HEK293 (cell line): ENCODE measurements at regions not wholly inside any gene's neighbourhood (a gene's known extent, or its start where the extent isn't known, plus 50 kb on each side); places are given as distances from the start of the nearest gene placed in this dataset.
"Not testable (repeated sequence)": the region's sequence is repeated elsewhere in the genome, so short reads cannot be mapped to it uniquely, and the experiment has no call there.

ENCODE experiments used
- CTCF ChIA-PET: fragments of 350-600 bp; formaldehyde crosslinking; extraction: SDS; loops from one replicate; lab custom pipeline; 2021; ENCODE audit warnings: antibody characterized with exemption; lab: Yijun Ruan, JAX
- POLR2A ChIA-PET: fragments of 300-600 bp; formaldehyde crosslinking; extraction: SDS; loops from one replicate; lab custom pipeline; 2020; ENCODE audit warnings: antibody characterized with exemption, inconsistent platforms; lab: Yijun Ruan, JAX
- H3K27ac ChIP-seq: fragments of 200-500 bp; sonication (Bioruptor generic); 2 replicates; pipeline ENCODE4 v1.5.1; 2014; ENCODE audit warnings: low read depth, low read length, control low read depth, inconsistent platforms; ENCODE audit errors: extremely low read depth
- H3K36me3 ChIP-seq, 2 experiments: fragments of 200-500 bp in 1 of 2; sonication (Bioruptor generic) in 1 of 2; 1 replicate in 1 of 2; 2 replicates in 1 of 2; pipeline ENCODE4 v1.5.1; 2014 to 2017; ENCODE audit warnings: inconsistent platforms in 2 of 2, low read length in 2 of 2; ENCODE audit not compliant: control insufficient read depth in 2 of 2, insufficient read depth in 1 of 2
- H3K4me1 ChIP-seq: fragments of 200-500 bp; sonication (Bioruptor generic); 2 replicates; pipeline ENCODE4 v1.5.1; 2014; ENCODE audit warnings: mild to moderate bottlenecking, low read length, inconsistent platforms; ENCODE audit not compliant: control insufficient read depth, insufficient read depth
- H3K4me3 ChIP-seq: 2 replicates; pipeline ENCODE4 v1.5.1; 2011; ENCODE audit warnings: low read depth, mild to moderate bottlenecking, control low read depth, low read length, moderate library complexity
- H3K9me3 ChIP-seq: fragments of 200-500 bp; sonication (Bioruptor generic); 2 replicates; pipeline ENCODE4 v1.5.1; 2014; ENCODE audit warnings: low read depth, low read length, inconsistent platforms; ENCODE audit not compliant: control insufficient read depth, insufficient read depth
- KLF10 ChIP-seq: fragments of 450-650 bp; IDR thresholded peaks from 2 replicates; pipeline ENCODE4 v1.5.1; 2018; ENCODE audit warnings: missing biosample characterization, mild to moderate bottlenecking, missing genetic modification characterization
- TRIM28 ChIP-seq: IDR thresholded peaks from 2 replicates; pipeline ENCODE4 v1.6.1; 2011; ENCODE audit warnings: low read length, control low read depth, borderline replicate concordance
- ZBTB17 ChIP-seq: fragments of 450-650 bp; formaldehyde crosslinking; IDR thresholded peaks from 2 replicates; pipeline ENCODE4 v1.5.1; 2016; ENCODE audit warnings: missing biosample characterization, missing genetic modification characterization
- ZBTB6 ChIP-seq: fragments of 450-650 bp; formaldehyde crosslinking; IDR thresholded peaks from 2 replicates; pipeline ENCODE4 v1.5.1; 2017; ENCODE audit warnings: missing biosample characterization, missing genetic modification characterization
- ZBTB7A ChIP-seq: fragments of 450-650 bp; formaldehyde crosslinking; IDR thresholded peaks from 2 replicates; pipeline ENCODE4 v1.5.1; 2016; ENCODE audit warnings: low read depth, missing biosample characterization, missing genetic modification characterization
- ZBTB8A ChIP-seq: fragments of 450-650 bp; formaldehyde crosslinking; IDR thresholded peaks from 2 replicates; pipeline ENCODE4 v1.5.1; 2016; ENCODE audit warnings: missing biosample characterization, missing genetic modification characterization
- ZNF18 ChIP-seq: fragments of 450-650 bp; formaldehyde crosslinking; IDR thresholded peaks from 2 replicates; pipeline ENCODE4 v1.5.1; 2016; ENCODE audit warnings: missing biosample characterization, missing genetic modification characterization
- ZNF214 ChIP-seq: fragments of 450-650 bp; formaldehyde crosslinking; IDR thresholded peaks from 2 replicates; pipeline ENCODE4 v1.5.1; 2017; ENCODE audit warnings: missing biosample characterization, mild to moderate bottlenecking, missing genetic modification characterization, borderline replicate concordance
- ZNF239 ChIP-seq: fragments of 450-650 bp; formaldehyde crosslinking; IDR thresholded peaks from 2 replicates; pipeline ENCODE4 v1.5.1; 2016; ENCODE audit warnings: missing biosample characterization, missing genetic modification characterization
- ZNF324 ChIP-seq: fragments of 450-650 bp; formaldehyde crosslinking; IDR thresholded peaks from 2 replicates; pipeline ENCODE4 v1.5.1; 2016; ENCODE audit warnings: missing biosample characterization, missing genetic modification characterization
- ZNF449 ChIP-seq: fragments of 450-650 bp; formaldehyde crosslinking; IDR thresholded peaks from 2 replicates; pipeline ENCODE4 v1.5.1; 2017; ENCODE audit warnings: missing biosample characterization, mild to moderate bottlenecking, missing genetic modification characterization, moderate library complexity
- ZNF555 ChIP-seq: fragments of 450-650 bp; formaldehyde crosslinking; conservative IDR thresholded peaks from 2 replicates; pipeline ENCODE4 v1.5.1; 2017; ENCODE audit warnings: missing biosample characterization, mild to moderate bottlenecking, missing genetic modification characterization, inconsistent platforms
- ZNF660 ChIP-seq: fragments of 450-650 bp; IDR thresholded peaks from 2 replicates; pipeline ENCODE4 v1.5.1; 2018; ENCODE audit warnings: missing biosample characterization, mild to moderate bottlenecking, missing genetic modification characterization
- ZNF768 ChIP-seq: fragments of 450-650 bp; formaldehyde crosslinking; IDR thresholded peaks from 2 replicates; pipeline ENCODE4 v1.5.1; 2018; ENCODE audit warnings: missing biosample characterization, mild to moderate bottlenecking, missing genetic modification characterization
- TF ChIP-seq, protein P1 (sequence below): fragments of 450-650 bp; formaldehyde crosslinking; IDR thresholded peaks from 2 replicates; pipeline ENCODE4 v1.5.1; 2016; ENCODE audit warnings: missing biosample characterization, missing genetic modification characterization

DNA sequence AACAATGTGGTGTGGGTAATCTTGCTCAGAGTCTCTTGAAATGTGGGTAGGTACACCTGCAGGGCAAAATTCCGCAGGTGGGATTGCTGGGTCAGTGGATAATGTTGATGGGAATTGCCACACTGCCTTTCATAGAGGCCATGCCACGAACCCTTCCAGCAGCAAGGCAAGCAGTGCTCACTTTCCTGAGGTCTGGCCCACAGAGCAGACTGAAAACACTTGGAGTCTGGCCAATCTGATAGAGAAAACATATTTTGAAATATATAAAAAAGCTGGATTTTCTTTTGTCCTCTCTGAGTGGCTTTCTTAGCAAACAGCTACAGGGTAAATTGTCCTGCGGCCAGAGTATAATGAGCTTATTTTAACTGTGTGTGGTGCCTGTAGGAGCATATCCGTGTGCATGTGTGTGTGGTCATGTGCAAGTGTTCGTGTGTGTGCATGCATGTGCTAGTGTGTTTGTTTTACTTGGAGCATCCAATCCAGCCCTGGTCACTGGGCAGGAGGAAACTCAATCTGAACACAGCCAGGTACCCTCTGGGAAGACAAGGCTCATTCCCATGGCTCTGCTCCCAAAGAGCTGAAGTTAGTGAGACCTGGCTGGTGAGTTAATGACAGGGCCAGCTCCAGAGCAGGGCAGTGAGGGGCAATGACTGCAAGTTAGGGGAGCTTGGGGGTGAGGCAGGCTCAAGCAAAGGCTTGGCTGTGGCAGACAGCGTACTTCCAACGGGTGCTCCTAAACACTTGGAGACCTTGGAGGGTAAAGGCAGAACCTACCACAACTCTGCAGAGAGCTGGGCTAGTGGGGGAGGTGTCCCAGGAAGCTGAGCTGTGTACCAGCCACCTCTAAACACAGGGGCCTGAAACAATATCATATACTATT lies 91.3 kb downstream of the PLXNA1 start (continued):
- TF ChIP-seq ZNF660, result no peak
- TF ChIP-seq ZNF324 (tag by site-specific recombination), result no peak
- TF ChIP-seq ZNF18, result no peak
- TF ChIP-seq ZNF214 (tag by site-specific recombination), result no peak
- TF ChIP-seq ZNF239, result no peak

GRCh38 chr3:127074900-127075360 lies 92.0 kb downstream of the PLXNA1 start:
- no peak overlapping the region for H3K27ac ChIP-seq
- H3K36me3 ChIP-seq, result no peaks in the 10 kb centered on the region
- no peaks in the 10 kb centered on the region for H3K4me1 ChIP-seq
- H3K9me3 ChIP-seq, result no peaks in the 10 kb centered on the region
- CTCF ChIA-PET, result interaction anchor here (0.8 to 1.1 kb wide), 2 partner anchors 299 to 323 kb away, joined by 3 to 4 read pairs; no protein-coding TSS in a partner anchor
- POLR2A ChIA-PET, result no interaction called here
- H3K4me3 ChIP-seq, result no peak overlapping the region
- TF ChIP-seq, protein P1, sequence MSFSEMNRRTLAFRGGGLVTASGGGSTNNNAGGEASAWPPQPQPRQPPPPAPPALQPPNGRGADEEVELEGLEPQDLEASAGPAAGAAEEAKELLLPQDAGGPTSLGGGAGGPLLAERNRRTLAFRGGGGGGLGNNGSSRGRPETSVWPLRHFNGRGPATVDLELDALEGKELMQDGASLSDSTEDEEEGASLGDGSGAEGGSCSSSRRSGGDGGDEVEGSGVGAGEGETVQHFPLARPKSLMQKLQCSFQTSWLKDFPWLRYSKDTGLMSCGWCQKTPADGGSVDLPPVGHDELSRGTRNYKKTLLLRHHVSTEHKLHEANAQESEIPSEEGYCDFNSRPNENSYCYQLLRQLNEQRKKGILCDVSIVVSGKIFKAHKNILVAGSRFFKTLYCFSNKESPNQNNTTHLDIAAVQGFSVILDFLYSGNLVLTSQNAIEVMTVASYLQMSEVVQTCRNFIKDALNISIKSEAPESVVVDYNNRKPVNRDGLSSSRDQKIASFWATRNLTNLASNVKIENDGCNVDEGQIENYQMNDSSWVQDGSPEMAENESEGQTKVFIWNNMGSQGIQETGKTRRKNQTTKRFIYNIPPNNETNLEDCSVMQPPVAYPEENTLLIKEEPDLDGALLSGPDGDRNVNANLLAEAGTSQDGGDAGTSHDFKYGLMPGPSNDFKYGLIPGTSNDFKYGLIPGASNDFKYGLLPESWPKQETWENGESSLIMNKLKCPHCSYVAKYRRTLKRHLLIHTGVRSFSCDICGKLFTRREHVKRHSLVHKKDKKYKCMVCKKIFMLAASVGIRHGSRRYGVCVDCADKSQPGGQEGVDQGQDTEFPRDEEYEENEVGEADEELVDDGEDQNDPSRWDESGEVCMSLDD (tag by site-specific recombination), result no peak
- TF ChIP-seq TRIM28 (peak; percentile 98; the same call in 1 of the 2 replicates), ZBTB6 (peak; percentile 31; the same call in 1 of the 2 replicates), ZBTB17 (tag by site-specific recombination) (peak; percentile 75), ZNF768 (tag by site-specific recombination) (0 out of 2 replicates have a peak, but pooled peaks have one; percentile 10), ZBTB7A (tag by site-specific recombination) (no peak), ZNF449 (peak; percentile 100), ZBTB8A (tag by site-specific recombination) (peak; percentile 44), ZNF555 (tag by site-specific recombination) (no peak), KLF10 (no peak)

GRCh38 chr3:127076166-127076992 lies 93.5 kb downstream of the PLXNA1 start:
- POLR2A ChIA-PET, H3K4me3 ChIP-seq, H3K27ac ChIP-seq, H3K36me3 ChIP-seq, H3K4me1 ChIP-seq, H3K9me3 ChIP-seq: not testable (repeated sequence)
- CTCF ChIA-PET, result interaction anchor here (0.7 kb wide), 1 partner anchor 32 kb away, joined by 4 read pairs; no protein-coding TSS in a partner anchor
